ENCODE measurements at regions not wholly inside any gene's neighbourhood (a gene's known extent, or its start where the extent isn't known, plus 50 kb on each side); places are given as distances from the start of the nearest gene placed in this dataset.
"Not testable (repeated sequence)": the region's sequence is repeated elsewhere in the genome, so short reads cannot be mapped to it uniquely, and the experiment has no call there.

GRCh38 chr3:82410366-82410765 is 648.9 kb upstream of the GBE1 start:
- DNase-seq (ENCODE audit: low read depth): no peak

GRCh38 chr3:82409842-82410241 is 648.4 kb upstream of the GBE1 start:
- no peak for DNase-seq (ENCODE audit: low read depth)

GRCh38 chr3:82392203-82392775 is 630.8 kb upstream of the GBE1 start:
- DNase-seq (ENCODE audit: low read depth): no peak

GRCh38 chr3:82390868-82391267 is 629.4 kb upstream of the GBE1 start:
- no peak for DNase-seq (ENCODE audit: low read depth)

- DNase-seq (ENCODE audit: low read depth): no peak
These were observed 625.2 kb upstream of the GBE1 start for GRCh38 chr3:82386647-82387046.

- DNase-seq (ENCODE audit: low read depth): no peak
These were observed 622.7 kb upstream of the GBE1 start for GRCh38 chr3:82384181-82384580.

- DNase-seq (ENCODE audit: low read depth): no peak
These were observed 621.4 kb upstream of the GBE1 start for GRCh38 chr3:82382831-82383230.

- no peak for DNase-seq (ENCODE audit: low read depth)
These were observed 616.9 kb upstream of the GBE1 start for GRCh38 chr3:82378392-82378791.

- no peak for DNase-seq (ENCODE audit: low read depth)
These were observed 615.4 kb upstream of the GBE1 start for GRCh38 chr3:82376883-82377282.

- not testable (repeated sequence) for DNase-seq (ENCODE audit: low read depth)
These were observed 612.4 kb upstream of the GBE1 start for GRCh38 chr3:82373833-82374232.

- DNase-seq (ENCODE audit: low read depth): no peak
These were observed 603.4 kb upstream of the GBE1 start for GRCh38 chr3:82364827-82365226.

- DNase-seq (ENCODE audit: low read depth): no peak
These were observed 601.7 kb upstream of the GBE1 start for GRCh38 chr3:82363131-82363530.

GRCh38 chr3:82355228-82355627 is 593.8 kb upstream of the GBE1 start:
- no peak for DNase-seq (ENCODE audit: low read depth)

GRCh38 chr3:82354228-82354627 is 592.8 kb upstream of the GBE1 start:
- no peak for DNase-seq (ENCODE audit: low read depth)

GRCh38 chr3:82353306-82354171 is 592.1 kb upstream of the GBE1 start:
- no peak for DNase-seq (ENCODE audit: low read depth)

- DNase-seq (ENCODE audit: low read depth): no peak
These were observed 586.1 kb upstream of the GBE1 start for GRCh38 chr3:82347585-82347984.

- DNase-seq (ENCODE audit: low read depth): no peak
These were observed 581.1 kb upstream of the GBE1 start for GRCh38 chr3:82342521-82342920.

- no peak for DNase-seq (ENCODE audit: low read depth)
These were observed 567.9 kb upstream of the GBE1 start for GRCh38 chr3:82329300-82329699.

GRCh38 chr3:82311901-82312300 is 550.5 kb upstream of the GBE1 start:
- DNase-seq (ENCODE audit: low read depth): no peak

GRCh38 chr3:82308755-82309154 is 547.3 kb upstream of the GBE1 start:
- no peak for DNase-seq (ENCODE audit: low read depth)

GRCh38 chr3:82306189-82306588 is 544.7 kb upstream of the GBE1 start:
- DNase-seq (ENCODE audit: low read depth): no peak

- DNase-seq (ENCODE audit: low read depth): no peak
These were observed 533.2 kb upstream of the GBE1 start for GRCh38 chr3:82294609-82295008.

GRCh38 chr3:82293867-82294266 is 532.4 kb upstream of the GBE1 start:
- DNase-seq (ENCODE audit: low read depth): no peak

GRCh38 chr3:82293435-82293834 is 532.0 kb upstream of the GBE1 start:
- DNase-seq (ENCODE audit: low read depth): no peak
